SK-N-SH (cell line): ENCODE measurements at regions not wholly inside any gene's neighbourhood (a gene's known extent, or its start where the extent isn't known, plus 50 kb on each side); places are given as distances from the start of the nearest gene placed in this dataset.

Source experiments
- CTCF ChIP-seq: fragments of 200-600 bp; sonication (generic); IDR thresholded peaks from 2 replicates; pipeline ENCODE4 v1.6.1; 2017; ENCODE audit warnings: antibody characterized with exemption, mild to moderate bottlenecking, moderate library complexity
- EP300 ChIP-seq, 2 experiments: IDR thresholded peaks; 2 replicates each; pipeline versions ENCODE4 v1.4.0 to v1.6.1; 2012; ENCODE audit warnings: borderline replicate concordance in 1 of 2, low read depth in 1 of 2, low read length in 1 of 2
- FOXM1 ChIP-seq: IDR thresholded peaks from 2 replicates; pipeline ENCODE4 v1.4.0; 2012; ENCODE audit warnings: low read depth, mild to moderate bottlenecking
- POLR2AphosphoS5 ChIP-seq: IDR thresholded peaks from 2 replicates; pipeline ENCODE4 v1.6.1; 2012; ENCODE audit warnings: low read depth, low read length
- USF2 ChIP-seq: fragments of 150-350 bp; IDR thresholded peaks from 2 replicates; pipeline ENCODE4 v1.6.1; 2017; ENCODE audit warnings: antibody characterized with exemption, low read length, low read depth, borderline replicate concordance
- TF ChIP-seq, protein P1 (sequence below): IDR thresholded peaks from 2 replicates; pipeline ENCODE4 v1.4.0; 2012; ENCODE audit warnings: low read depth
- TF ChIP-seq, protein P2 (sequence below): IDR thresholded peaks from 2 replicates; pipeline ENCODE4 v1.4.0; 2012; ENCODE audit warnings: low read depth, borderline replicate concordance

DNA sequence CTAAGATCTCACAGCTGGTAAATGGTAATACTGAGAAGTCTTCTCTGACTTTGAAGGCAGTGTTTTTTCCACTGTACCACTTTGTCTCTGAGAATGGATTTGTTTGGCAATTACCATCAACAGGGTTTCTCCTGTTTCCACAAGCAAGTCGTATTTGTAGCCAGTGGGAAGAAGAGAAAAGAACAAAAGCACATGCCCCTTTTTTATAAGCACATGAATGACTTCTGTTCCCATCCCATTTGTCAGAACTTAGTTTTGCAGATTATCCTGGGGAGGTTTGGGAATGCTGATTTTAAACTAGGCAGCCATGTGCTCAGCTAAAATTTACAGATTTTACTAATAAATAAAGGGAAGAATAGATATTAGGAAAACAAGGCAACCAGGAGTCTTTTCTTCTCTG is 92.9 kb upstream of the ZSWIM2 start:
- TF ChIP-seq, protein P1, sequence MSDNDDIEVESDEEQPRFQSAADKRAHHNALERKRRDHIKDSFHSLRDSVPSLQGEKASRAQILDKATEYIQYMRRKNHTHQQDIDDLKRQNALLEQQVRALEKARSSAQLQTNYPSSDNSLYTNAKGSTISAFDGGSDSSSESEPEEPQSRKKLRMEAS = no peak
- TF ChIP-seq POLR2AphosphoS5 = no peak
- no peak for TF ChIP-seq EP300 (IDR thresholded peaks at IDR 0.05; ENCODE audit: borderline replicate concordance in 1 of 2, low read depth in 1 of 2, low read length in 1 of 2)
- TF ChIP-seq CTCF = no peak
- no peak for TF ChIP-seq FOXM1
- TF ChIP-seq USF2 = no peak
- TF ChIP-seq, protein P2, sequence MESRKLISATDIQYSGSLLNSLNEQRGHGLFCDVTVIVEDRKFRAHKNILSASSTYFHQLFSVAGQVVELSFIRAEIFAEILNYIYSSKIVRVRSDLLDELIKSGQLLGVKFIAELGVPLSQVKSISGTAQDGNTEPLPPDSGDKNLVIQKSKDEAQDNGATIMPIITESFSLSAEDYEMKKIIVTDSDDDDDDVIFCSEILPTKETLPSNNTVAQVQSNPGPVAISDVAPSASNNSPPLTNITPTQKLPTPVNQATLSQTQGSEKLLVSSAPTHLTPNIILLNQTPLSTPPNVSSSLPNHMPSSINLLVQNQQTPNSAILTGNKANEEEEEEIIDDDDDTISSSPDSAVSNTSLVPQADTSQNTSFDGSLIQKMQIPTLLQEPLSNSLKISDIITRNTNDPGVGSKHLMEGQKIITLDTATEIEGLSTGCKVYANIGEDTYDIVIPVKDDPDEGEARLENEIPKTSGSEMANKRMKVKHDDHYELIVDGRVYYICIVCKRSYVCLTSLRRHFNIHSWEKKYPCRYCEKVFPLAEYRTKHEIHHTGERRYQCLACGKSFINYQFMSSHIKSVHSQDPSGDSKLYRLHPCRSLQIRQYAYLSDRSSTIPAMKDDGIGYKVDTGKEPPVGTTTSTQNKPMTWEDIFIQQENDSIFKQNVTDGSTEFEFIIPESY = no peak
